ENCODE measurements at regions not wholly inside any gene's neighbourhood (a gene's known extent, or its start where the extent isn't known, plus 50 kb on each side); places are given as distances from the start of the nearest gene placed in this dataset.
"Not testable (repeated sequence)": the region's sequence is repeated elsewhere in the genome, so short reads cannot be mapped to it uniquely, and the experiment has no call there.

- no peak for DNase-seq
Observed at GRCh38 chr15:70522323-70522966, 240.9 kb downstream of the UACA start.

GRCh38 chr15:70521576-70522322 lies 241.6 kb downstream of the UACA start:
- no peak for DNase-seq

- no peak for DNase-seq
Observed at GRCh38 chr15:70519616-70520015, 243.7 kb downstream of the UACA start.

- no peak for DNase-seq
Observed at GRCh38 chr15:70519004-70519365, 244.4 kb downstream of the UACA start.

GRCh38 chr15:70518201-70519003 lies 245.0 kb downstream of the UACA start:
- DNase-seq, result no peak

GRCh38 chr15:70517194-70517590 lies 246.2 kb downstream of the UACA start:
- DNase-seq, result peak in 2 of 3 experiments; percentile 40 to 57

GRCh38 chr15:70516408-70517193 lies 246.8 kb downstream of the UACA start:
- no peak for DNase-seq

GRCh38 chr15:70514251-70514650 lies 249.1 kb downstream of the UACA start:
- no peak for DNase-seq

- DNase-seq, result no peak
Observed at GRCh38 chr15:70513819-70514218, 249.5 kb downstream of the UACA start.

GRCh38 chr15:70512772-70513362 lies 250.5 kb downstream of the UACA start:
- peak in 1 of 3 experiments; percentile 43 for DNase-seq

- DNase-seq, result not testable (repeated sequence)
Observed at GRCh38 chr15:70511972-70512587, 251.3 kb downstream of the UACA start.

- no peak for DNase-seq
Observed at GRCh38 chr15:70510433-70510832, 252.9 kb downstream of the UACA start.

GRCh38 chr15:70509731-70510143 lies 253.6 kb downstream of the UACA start:
- no peak for DNase-seq

- DNase-seq, result no peak
Observed at GRCh38 chr15:70509282-70509662, 254.1 kb downstream of the UACA start.

GRCh38 chr15:70508561-70509281 lies 254.6 kb downstream of the UACA start:
- DNase-seq, result no peak

- DNase-seq, result peak in 1 of 3 experiments; percentile 49
Observed at GRCh38 chr15:70507772-70508371, 255.5 kb downstream of the UACA start.

GRCh38 chr15:70505936-70506912 lies 257.1 kb downstream of the UACA start:
- DNase-seq, result no peak

- DNase-seq, result peak in 1 of 3 experiments; percentile 22
Observed at GRCh38 chr15:70505411-70505919, 257.9 kb downstream of the UACA start.

- no peak for DNase-seq
Observed at GRCh38 chr15:70504988-70505387, 258.4 kb downstream of the UACA start.
